ENCODE measurements at regions not wholly inside any gene's neighbourhood (a gene's known extent, or its start where the extent isn't known, plus 50 kb on each side); places are given as distances from the start of the nearest gene placed in this dataset.

DNA sequence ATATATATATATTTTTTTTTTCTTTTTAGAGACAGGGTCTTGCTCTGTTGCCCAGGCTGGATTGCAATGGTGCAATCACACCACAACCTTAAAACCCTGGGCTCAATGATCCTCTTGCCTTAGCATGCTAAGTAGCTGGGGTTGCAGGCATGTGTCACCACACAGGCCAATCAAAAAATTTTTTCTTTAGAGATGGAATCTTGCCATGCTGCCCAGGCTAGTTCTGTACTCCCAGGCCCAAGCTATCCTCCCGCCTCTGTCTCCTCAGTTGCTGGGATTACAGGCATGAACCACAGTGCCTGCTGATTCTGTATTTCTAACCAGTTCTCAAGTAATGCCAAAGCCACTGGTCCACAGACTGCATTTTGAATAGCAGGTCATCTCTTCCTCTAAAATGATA lies 291.3 kb upstream of the ZPLD1 start:
- no peaks in the 10 kb centered on the region for H3K4me1 ChIP-seq
- no peak overlapping the region for H3K4me3 ChIP-seq
- in situ Hi-C loops (cut with MboI; ENCODE audit: low sequenced_read_pairs) = no loop called here
- no peaks in the 10 kb centered on the region for H3K27me3 ChIP-seq (ENCODE audit: low read depth)
- DNase-seq (ENCODE audit: low spot score in 2 of 2) = no peak
- no peaks in the 10 kb centered on the region for H3K9me3 ChIP-seq
- H3K36me3 ChIP-seq (replicated peaks) = no peaks in the 10 kb centered on the region

DNA sequence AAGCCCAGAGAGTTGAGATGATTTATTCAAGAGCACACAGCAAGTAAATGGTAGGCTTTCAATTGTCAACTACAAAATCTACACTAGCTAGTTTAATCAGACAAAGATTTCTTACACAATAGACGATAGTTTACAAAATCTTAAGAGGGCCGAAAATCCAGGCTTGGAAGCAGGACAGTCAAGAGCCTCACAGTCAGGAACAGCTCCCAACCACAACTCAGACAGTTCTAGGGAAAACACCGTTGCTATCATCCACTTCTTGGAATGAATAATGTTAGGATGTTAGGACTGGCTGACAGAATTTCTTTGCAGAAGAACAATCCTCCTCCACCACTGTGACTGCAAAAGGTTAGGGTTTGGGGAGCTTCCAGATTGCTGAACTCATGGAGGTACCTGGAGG lies 290.8 kb upstream of the ZPLD1 start:
- Histone ChIP-seq H3K27me3 (ENCODE audit: low read depth) (no peaks in the 10 kb centered on the region), H3K4me3 (no peak overlapping the region), H3K4me1 (no peaks in the 10 kb centered on the region), H3K9me3 (no peaks in the 10 kb centered on the region), H3K36me3 (replicated peaks) (no peaks in the 10 kb centered on the region)
- no peak for DNase-seq (ENCODE audit: low spot score in 2 of 2)
- in situ Hi-C loops (cut with MboI; ENCODE audit: low sequenced_read_pairs) = no loop called here

DNA sequence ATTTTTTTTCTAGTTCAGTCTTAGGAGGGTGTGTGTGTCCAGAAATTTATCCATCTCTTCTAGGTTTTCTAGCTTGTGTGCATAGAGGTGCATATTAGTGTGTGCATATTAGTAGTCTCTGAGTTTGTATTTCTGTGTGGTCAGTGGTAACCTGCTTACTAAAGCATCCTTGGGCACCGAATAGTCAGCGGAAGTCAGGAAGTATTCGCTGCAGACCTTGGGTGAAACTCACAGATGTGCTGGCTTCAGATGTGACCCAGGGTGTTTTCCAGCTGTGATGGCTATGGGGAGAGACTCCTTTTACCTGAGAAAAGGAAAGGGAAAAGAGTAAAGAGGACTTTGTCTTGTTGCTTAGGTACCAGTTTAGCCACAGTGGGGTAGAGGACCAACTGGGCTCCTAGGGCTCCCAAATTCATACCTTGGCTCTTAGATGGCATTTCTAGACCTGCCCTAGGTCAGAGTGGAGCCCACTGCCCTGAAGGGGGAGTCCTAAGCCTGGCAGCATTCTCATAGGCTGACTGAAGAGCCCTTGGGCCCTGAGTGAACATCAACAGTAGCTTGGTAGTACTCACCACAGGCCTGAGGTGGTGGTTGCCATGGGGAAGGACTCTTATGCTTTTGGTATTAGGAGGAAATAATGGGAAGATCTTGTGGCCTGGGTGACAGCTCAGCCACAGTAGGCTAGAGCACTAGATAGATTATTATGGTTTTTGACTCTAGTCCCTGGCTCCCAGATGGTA lies 286.0 kb upstream of the ZPLD1 start:
- Histone ChIP-seq H3K36me3 (replicated peaks) (no peaks in the 10 kb centered on the region), H3K4me1 (no peaks in the 10 kb centered on the region), H3K4me3 (no peak overlapping the region), H3K9me3 (no peaks in the 10 kb centered on the region), H3K27me3 (ENCODE audit: low read depth) (no peaks in the 10 kb centered on the region)
- in situ Hi-C loops (cut with MboI; ENCODE audit: low sequenced_read_pairs) = no loop called here
- DNase-seq (ENCODE audit: low spot score in 2 of 2) = no peak

DNA sequence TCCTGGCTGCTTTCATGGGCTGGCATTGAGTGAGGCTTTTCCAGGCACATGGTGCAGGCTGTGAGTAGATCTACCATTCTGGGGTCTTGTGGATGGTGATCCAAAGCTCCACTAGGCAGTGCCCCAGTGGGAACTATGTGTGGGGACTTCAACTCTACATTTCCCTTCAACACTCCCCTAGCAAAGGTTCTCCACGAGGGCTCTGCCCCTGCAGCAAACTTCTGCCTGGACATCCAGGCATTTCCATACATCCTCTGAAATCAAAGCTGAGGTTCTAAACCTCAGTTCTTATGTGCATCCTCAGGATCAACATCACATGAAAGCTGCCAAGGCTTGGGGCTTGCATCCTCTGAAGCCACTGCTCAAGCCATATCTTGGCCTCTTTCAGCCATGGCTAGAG lies 282.9 kb upstream of the ZPLD1 start:
- in situ Hi-C loops (cut with MboI; ENCODE audit: low sequenced_read_pairs) = no loop called here
- no peaks in the 10 kb centered on the region for H3K9me3 ChIP-seq
- DNase-seq (ENCODE audit: low spot score in 2 of 2) = no peak

DNA sequence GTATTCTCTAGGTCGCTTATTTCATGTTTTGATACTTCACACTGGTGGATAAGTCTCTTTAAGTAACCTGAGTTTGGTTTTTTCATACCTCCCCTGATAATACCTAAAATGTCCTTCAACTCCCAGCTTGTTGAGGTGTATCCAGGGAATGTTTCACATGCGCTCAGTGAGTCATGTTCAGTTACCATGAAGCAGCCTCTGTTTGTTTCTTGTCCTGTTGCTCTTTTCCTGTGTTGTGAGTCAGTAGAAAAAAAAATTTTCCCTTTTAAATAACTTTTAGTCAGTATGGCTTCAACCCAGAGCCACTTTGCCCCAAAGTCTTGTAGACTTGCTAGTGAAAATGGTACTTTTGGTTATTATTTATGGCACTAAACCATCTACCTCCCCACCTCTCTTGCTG lies 278.4 kb upstream of the ZPLD1 start:
- Histone ChIP-seq H3K9me3 (no peaks in the 10 kb centered on the region), H3K36me3 (replicated peaks) (no peaks in the 10 kb centered on the region), H3K27me3 (ENCODE audit: low read depth) (0 out of 2 replicates have a peak, but pooled peaks cover 2% of the 10 kb centered on the region), H3K4me3 (no peak overlapping the region), H3K4me1 (no peaks in the 10 kb centered on the region)
- no peak for DNase-seq (ENCODE audit: low spot score in 2 of 2)
- in situ Hi-C loops (cut with MboI; ENCODE audit: low sequenced_read_pairs) = no loop called here

More for the DNA sequence above, 282.9 kb upstream of the ZPLD1 start:
- Histone ChIP-seq H3K4me3 (no peak overlapping the region), H3K27me3 (ENCODE audit: low read depth) (no peaks in the 10 kb centered on the region), H3K4me1 (no peaks in the 10 kb centered on the region), H3K36me3 (replicated peaks) (no peaks in the 10 kb centered on the region)

DNA sequence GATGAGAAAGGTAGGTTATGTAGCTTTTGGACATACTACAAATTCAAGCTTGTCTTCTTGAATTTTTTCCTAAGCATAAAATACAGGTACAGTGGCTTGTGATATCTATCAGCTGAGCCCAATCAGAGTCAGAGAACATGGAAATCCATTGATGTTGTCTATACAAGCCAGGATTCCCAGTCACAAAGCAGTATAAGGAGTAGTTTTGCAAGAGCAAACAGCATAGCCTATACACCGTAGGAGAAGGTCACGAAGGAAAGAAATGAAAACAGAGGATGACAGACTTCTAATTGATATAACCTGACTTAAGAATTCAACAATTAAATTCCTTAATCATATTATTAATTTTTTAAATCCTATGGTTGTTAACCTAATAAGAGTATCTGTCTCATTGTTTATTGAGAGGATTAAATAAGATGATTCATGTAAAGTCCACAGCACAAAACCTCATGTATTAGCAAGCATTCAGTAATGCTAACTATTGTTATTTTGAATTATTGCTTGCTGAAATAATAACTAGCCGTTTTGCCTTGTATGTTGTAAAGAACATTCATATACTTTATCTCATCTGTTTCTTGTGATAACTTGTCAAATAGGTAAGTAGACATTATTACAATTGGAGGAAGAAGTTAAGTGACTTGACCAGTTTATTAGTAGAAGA lies 276.6 kb upstream of the ZPLD1 start:
- Histone ChIP-seq H3K36me3 (replicated peaks) (no peaks in the 10 kb centered on the region), H3K4me3 (no peak overlapping the region), H3K4me1 (no peaks in the 10 kb centered on the region), H3K9me3 (no peaks in the 10 kb centered on the region), H3K27me3 (ENCODE audit: low read depth) (0 out of 2 replicates have a peak, but pooled peaks cover 2% of the 10 kb centered on the region)
- in situ Hi-C loops (cut with MboI; ENCODE audit: low sequenced_read_pairs) = no loop called here
- DNase-seq (ENCODE audit: low spot score in 2 of 2) = no peak

- in situ Hi-C loops (cut with MboI; ENCODE audit: low sequenced_read_pairs) = no loop called here
- H3K4me3 ChIP-seq = no peak overlapping the region
- no peaks in the 10 kb centered on the region for H3K4me1 ChIP-seq
- H3K36me3 ChIP-seq (replicated peaks) = no peaks in the 10 kb centered on the region
- no peak for DNase-seq (ENCODE audit: low spot score in 2 of 2)
- H3K9me3 ChIP-seq = no peaks in the 10 kb centered on the region
- 0 out of 2 replicates have a peak, but pooled peaks cover 2% of the 10 kb centered on the region for H3K27me3 ChIP-seq (ENCODE audit: low read depth)
These were observed 274.9 kb upstream of the ZPLD1 start for GRCh38 chr3:102159810-102160451.

DNA sequence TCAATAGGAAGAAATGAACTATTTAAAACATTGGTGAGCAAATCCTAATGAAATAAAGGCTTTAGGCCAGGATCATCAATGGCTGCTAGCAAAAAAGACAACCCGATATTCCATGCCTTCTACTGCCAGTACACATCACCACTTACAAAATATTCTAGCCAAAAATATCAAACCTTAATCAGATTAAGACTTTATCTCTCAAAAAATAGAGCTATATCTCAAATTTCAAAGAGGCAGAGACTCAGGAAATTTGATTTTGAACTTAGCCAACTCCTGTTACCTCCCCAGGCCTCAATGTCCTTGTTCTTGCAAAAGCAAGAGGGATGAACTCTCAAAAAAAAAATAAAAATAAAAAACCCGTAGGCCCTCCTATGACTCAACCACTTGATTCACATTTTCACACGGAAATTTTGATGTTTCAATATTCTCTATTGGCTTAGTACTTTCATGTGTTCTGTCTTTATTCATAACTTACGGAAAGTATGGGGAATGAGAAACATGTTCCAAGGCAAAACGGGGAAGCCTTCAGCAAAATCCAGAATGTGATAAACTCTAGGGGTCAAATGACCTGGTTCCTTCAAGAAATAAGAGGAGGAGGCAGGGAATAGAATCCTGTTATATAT lies 273.3 kb upstream of the ZPLD1 start:
- Histone ChIP-seq H3K36me3 (replicated peaks) (no peaks in the 10 kb centered on the region), H3K4me3 (no peak overlapping the region), H3K4me1 (no peaks in the 10 kb centered on the region), H3K9me3 (no peaks in the 10 kb centered on the region), H3K27me3 (ENCODE audit: low read depth) (0 out of 2 replicates have a peak, but pooled peaks cover 2% of the 10 kb centered on the region)
- DNase-seq (ENCODE audit: low spot score in 2 of 2) = no peak
- in situ Hi-C loops (cut with MboI; ENCODE audit: low sequenced_read_pairs) = no loop called here

DNA sequence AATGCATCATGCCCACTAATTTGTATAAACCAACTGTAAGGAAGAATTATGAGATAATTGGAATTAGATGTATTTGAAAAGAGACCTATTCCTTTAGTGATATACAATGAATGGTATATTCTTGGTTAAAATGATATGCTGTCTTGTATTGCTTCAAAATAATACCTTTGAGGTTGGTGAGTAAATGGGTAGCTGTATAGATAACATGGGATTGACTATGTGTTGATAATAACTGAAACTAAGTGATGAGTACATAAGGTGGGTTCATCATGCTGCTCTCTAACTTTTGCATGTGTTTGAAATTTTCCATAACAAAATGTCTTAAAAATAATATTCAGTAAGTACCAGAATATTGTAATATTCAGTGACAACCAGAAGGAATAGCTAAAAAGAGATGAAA lies 272.6 kb upstream of the ZPLD1 start:
- H3K27me3 ChIP-seq (ENCODE audit: low read depth) = 0 out of 2 replicates have a peak, but pooled peaks cover 2% of the 10 kb centered on the region
- no peaks in the 10 kb centered on the region for H3K36me3 ChIP-seq (replicated peaks)
- in situ Hi-C loops (cut with MboI; ENCODE audit: low sequenced_read_pairs) = no loop called here
- H3K4me1 ChIP-seq = no peaks in the 10 kb centered on the region
- H3K4me3 ChIP-seq = no peak overlapping the region
- no peaks in the 10 kb centered on the region for H3K9me3 ChIP-seq
- no peak for DNase-seq (ENCODE audit: low spot score in 2 of 2)

DNA sequence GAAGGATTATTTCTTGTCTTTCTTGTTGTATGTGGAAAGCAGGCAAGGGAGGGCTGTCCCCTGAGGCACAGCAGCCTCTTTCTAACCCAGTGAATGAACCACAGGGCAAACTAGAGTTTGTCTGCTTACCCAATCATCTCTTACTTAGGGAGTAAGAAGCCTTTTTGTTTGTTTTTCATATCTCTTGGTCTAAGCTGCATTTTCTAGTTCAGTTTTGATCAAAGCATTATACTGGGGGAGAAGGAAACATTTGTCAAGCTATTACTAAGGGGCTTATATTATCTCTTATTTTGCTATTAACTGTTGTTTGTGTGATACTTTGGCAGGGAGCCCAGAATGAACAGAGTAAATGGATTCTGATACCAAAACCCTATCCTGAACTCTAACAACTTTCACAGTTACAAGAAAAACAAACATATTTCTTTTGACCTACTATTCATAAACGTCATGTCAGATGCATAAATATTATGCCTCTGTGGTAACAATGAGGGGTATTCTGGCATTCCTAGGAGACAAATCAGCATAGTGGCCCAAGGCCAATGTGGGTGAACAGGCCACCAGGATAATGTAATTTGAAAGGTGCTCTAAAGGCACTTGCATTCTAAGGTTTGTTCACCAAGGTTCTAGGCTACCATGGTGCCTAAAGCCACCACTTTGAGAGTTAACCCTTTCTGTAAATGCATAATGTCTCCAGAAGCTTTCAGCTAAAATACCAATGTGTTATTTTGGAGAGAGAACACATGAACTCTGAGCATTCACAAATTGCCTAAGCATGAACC lies 271.6 kb upstream of the ZPLD1 start:
- no peak for DNase-seq (ENCODE audit: low spot score in 2 of 2)
- in situ Hi-C loops (cut with MboI; ENCODE audit: low sequenced_read_pairs) = no loop called here
- H3K9me3 ChIP-seq = no peaks in the 10 kb centered on the region
- H3K4me3 ChIP-seq = no peak overlapping the region
- H3K4me1 ChIP-seq = no peaks in the 10 kb centered on the region
- H3K36me3 ChIP-seq (replicated peaks) = no peaks in the 10 kb centered on the region
- H3K27me3 ChIP-seq (ENCODE audit: low read depth) = 0 out of 2 replicates have a peak, but pooled peaks cover 2% of the 10 kb centered on the region

DNA sequence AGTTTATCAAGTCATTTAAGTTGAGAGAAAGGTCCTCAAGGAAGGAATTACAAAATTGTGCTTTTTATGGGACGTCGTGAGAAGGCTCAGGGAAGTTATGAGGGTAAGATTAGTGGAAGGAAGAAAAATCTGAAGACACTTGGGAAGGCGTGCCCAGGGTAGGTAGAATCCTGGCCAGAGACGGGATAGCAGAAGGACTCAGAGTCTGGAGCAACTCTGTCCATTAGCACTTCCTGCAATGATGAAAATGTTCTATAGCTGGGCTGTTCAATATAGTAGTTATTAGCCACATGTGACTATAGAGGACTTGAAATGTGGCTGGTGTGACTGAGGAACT lies 271.0 kb upstream of the ZPLD1 start:
- 0 out of 2 replicates have a peak, but pooled peaks cover 2% of the 10 kb centered on the region for H3K27me3 ChIP-seq (ENCODE audit: low read depth)
- no peak for DNase-seq (ENCODE audit: low spot score in 2 of 2)
- no peak overlapping the region for H3K4me3 ChIP-seq
- H3K36me3 ChIP-seq (replicated peaks) = no peaks in the 10 kb centered on the region
- no peaks in the 10 kb centered on the region for H3K4me1 ChIP-seq
- in situ Hi-C loops (cut with MboI; ENCODE audit: low sequenced_read_pairs) = no loop called here
- H3K9me3 ChIP-seq = no peaks in the 10 kb centered on the region

DNA sequence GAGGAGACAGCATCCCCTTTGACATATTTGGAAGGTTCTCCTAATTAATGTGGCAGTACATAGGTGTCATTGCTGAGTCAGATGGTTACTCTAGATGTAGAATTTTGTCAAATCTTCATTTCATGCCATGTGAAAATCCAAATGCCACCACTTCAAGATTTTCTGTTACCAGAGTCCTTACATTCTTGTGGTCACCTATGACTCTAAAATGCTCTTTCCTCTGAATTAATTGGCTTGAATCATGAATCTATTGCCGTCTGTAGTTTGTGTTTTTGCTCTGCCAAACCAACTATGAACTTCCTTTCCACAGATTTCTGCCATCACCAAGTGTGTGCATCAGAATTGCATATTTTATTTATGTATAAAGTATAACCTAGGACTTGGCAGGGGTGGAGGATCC lies 269.4 kb upstream of the ZPLD1 start:
- DNase-seq (ENCODE audit: low spot score in 2 of 2) = no peak
- Histone ChIP-seq H3K36me3 (replicated peaks) (no peaks in the 10 kb centered on the region), H3K4me1 (no peaks in the 10 kb centered on the region), H3K9me3 (no peaks in the 10 kb centered on the region), H3K27me3 (ENCODE audit: low read depth) (no peaks in the 10 kb centered on the region), H3K4me3 (no peak overlapping the region)
- in situ Hi-C loops (cut with MboI; ENCODE audit: low sequenced_read_pairs) = no loop called here

- Histone ChIP-seq H3K9me3 (no peaks in the 10 kb centered on the region), H3K27me3 (ENCODE audit: low read depth) (no peaks in the 10 kb centered on the region), H3K36me3 (replicated peaks) (no peaks in the 10 kb centered on the region), H3K4me1 (no peaks in the 10 kb centered on the region), H3K4me3 (no peak overlapping the region)
- DNase-seq (ENCODE audit: low spot score in 2 of 2) = no peak
- in situ Hi-C loops (cut with MboI; ENCODE audit: low sequenced_read_pairs) = no loop called here
These were observed 264.8 kb upstream of the ZPLD1 start for GRCh38 chr3:102169915-102170479.
